ENCODE measurements at regions not wholly inside any gene's neighbourhood (a gene's known extent, or its start where the extent isn't known, plus 50 kb on each side); places are given as distances from the start of the nearest gene placed in this dataset.
A peak's percentile ranks its signal among the peaks of the same experiment; 100 is the strongest.

DNA sequence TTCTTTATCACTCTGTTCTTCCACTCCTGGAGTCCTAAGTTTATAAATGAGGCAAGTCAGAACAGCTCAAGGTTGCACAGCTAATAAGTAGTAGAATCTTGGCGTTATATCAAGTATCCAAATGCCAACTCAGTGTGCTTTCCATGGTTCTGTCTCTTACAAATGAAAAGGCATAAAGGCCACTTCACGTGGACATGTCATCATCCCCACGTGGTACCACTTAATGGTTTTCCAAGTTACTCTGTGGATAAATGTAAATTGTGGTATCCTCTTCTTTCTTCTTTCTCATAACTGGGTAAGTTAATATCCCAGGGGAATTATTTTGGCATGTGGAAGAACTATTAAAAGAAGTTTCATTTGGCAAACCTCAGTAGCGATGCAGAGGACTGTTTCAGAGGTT, 131.5 kb upstream of the L3MBTL4 start:
- ATAC-seq (peak; percentile 44 to 56), DNase-seq (no peak)
- Histone ChIP-seq H3K27me3 (no peaks in the 10 kb centered on the region), H3K9me3 (no peaks in the 10 kb centered on the region), H3K4me3 (no peak overlapping the region), H3K4me1 (no peaks in the 10 kb centered on the region), H3K36me3 (no peaks in the 10 kb centered on the region), H3K27ac (no peak overlapping the region)
- TF ChIP-seq, protein P1, sequence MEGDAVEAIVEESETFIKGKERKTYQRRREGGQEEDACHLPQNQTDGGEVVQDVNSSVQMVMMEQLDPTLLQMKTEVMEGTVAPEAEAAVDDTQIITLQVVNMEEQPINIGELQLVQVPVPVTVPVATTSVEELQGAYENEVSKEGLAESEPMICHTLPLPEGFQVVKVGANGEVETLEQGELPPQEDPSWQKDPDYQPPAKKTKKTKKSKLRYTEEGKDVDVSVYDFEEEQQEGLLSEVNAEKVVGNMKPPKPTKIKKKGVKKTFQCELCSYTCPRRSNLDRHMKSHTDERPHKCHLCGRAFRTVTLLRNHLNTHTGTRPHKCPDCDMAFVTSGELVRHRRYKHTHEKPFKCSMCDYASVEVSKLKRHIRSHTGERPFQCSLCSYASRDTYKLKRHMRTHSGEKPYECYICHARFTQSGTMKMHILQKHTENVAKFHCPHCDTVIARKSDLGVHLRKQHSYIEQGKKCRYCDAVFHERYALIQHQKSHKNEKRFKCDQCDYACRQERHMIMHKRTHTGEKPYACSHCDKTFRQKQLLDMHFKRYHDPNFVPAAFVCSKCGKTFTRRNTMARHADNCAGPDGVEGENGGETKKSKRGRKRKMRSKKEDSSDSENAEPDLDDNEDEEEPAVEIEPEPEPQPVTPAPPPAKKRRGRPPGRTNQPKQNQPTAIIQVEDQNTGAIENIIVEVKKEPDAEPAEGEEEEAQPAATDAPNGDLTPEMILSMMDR (IDR thresholded peaks at IDR 0.05 in 4 of 5, conservative IDR thresholded peaks at IDR 0.05 in 1 of 5): no peak
- TF ChIP-seq POLR2A (IDR thresholded peaks at IDR 0.05): no peak
- intact Hi-C loops (cut with DNase I; ENCODE audit: low total_unique reads): loop anchor here (10.0 kb wide), 1 partner anchor 239 kb away; no protein-coding TSS in a partner anchor
- in situ Hi-C loops (cut with MboI; ENCODE audit: low sequenced_read_pairs in 4 of 4): loop anchor here in 3 of 4 donors (5.0 to 25.0 kb wide), 3 partner anchors 91 to 349 kb away; no protein-coding TSS in a partner anchor

DNA sequence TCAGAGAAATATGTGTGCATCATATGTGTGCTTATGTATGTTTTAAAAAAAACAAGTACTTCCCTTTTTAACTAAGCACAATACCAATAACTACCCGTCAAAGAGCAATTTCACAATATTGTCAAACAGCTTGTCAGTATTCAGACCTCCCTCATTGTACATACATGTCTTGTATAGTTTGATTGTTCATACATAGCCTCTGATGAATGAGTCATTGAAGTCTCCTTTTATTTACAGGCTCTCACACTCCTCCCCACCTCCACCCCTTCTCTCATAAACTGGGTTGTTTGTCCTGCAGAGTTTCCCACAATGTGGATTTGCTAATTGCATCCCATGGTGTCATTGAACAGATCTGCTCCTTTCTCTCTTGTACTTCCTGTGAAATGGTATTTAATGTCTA, 132.8 kb upstream of the L3MBTL4 start:
- H3K27me3 ChIP-seq: no peaks in the 10 kb centered on the region
- DNase-seq (no peak), ATAC-seq (no peak)
- intact Hi-C loops (cut with DNase I; ENCODE audit: low total_unique reads): loop anchor here (10.0 kb wide), 1 partner anchor 237 kb away; no protein-coding TSS in a partner anchor
- TF ChIP-seq POLR2A (IDR thresholded peaks at IDR 0.05): no peak
- TF ChIP-seq, protein P1 (IDR thresholded peaks at IDR 0.05 in 4 of 5, conservative IDR thresholded peaks at IDR 0.05 in 1 of 5): no peak
- no peak overlapping the region for H3K4me3 ChIP-seq
- no peaks in the 10 kb centered on the region for H3K36me3 ChIP-seq
- in situ Hi-C loops (cut with MboI; ENCODE audit: low sequenced_read_pairs in 4 of 4): loop anchor here in 3 of 4 donors (5.0 to 25.0 kb wide), 3 partner anchors 90 to 347 kb away; no protein-coding TSS in a partner anchor
- H3K27ac ChIP-seq: no peak overlapping the region
- H3K9me3 ChIP-seq: no peaks in the 10 kb centered on the region
- H3K4me1 ChIP-seq: no peaks in the 10 kb centered on the region

DNA sequence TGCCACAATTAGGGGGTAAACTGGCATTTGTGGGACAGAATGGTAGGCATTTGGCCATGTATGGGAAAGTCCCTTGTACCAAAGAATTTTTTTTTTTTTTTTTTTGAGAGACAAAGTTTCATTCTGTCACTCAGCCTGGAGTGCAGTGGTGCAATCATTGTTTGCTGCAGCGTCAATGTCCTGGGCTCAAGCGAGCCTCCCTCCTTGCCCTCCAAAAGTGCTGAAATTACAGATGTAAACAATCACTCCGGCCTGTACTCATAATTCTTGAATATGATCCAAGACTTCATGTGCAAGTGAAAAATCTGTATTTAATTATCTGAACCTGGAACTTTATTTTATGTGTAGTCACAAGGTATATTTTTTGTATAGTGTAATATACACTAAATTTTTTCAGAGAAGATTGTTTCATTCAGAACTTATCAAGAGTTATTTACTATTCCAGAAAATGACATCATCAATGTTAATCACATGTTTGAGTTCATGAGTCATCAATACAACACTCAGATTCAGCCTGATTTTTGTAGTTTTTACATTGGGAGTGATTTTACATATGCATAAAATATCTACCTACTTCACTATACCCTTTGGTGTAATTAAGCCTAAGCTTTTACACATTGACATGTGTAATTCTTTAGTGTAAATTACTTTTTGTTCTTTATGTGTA, 138.7 kb upstream of the L3MBTL4 start:
- no peak for DNase-seq
- Histone ChIP-seq H3K9me3 (no peaks in the 10 kb centered on the region), H3K27ac (no peak overlapping the region), H3K4me3 (no peak overlapping the region), H3K36me3 (no peaks in the 10 kb centered on the region), H3K27me3 (no peaks in the 10 kb centered on the region), H3K4me1 (no peaks in the 10 kb centered on the region)
- in situ Hi-C loops (cut with MboI; ENCODE audit: low sequenced_read_pairs in 4 of 4): no loop called here
- TF ChIP-seq POLR2A (IDR thresholded peaks at IDR 0.05): no peak
- TF ChIP-seq, protein P1 (IDR thresholded peaks at IDR 0.05 in 4 of 5, conservative IDR thresholded peaks at IDR 0.05 in 1 of 5): no peak
- no peak for ATAC-seq
- intact Hi-C loops (cut with DNase I; ENCODE audit: low total_unique reads): no loop called here

DNA sequence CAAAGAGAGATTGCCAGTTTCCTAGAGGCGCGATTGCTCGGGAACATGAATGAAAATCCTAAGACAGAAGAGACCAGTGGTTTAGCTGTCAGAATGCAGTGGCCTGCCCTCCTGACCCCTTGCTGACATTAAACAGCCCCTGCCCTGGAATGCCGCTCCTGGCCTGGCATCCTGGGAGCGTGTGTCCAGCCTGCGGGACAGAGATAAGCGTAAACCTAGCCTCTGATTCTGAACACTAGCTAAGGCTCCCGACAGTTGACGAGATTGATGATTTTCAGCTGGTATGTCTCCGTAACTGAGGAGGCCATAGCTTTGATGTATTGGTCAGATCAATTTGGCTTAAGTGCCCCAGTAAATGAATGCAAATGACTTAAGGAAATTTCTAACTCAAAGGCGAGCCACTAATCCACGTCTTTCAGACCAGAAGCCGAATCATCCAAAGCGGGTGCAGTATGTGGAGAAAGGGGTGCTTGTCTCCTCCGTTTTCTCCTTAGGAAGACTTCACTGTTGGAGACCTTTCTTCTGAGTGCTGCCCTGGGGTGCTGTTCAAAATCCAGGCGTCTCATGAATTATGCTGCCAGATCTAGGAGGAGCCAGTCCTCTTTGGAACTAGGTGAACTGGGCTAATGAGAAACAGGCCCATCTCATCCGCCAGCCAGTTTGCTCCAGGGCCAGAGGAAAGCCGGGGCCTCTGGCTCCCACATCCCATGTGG, 142.5 kb upstream of the L3MBTL4 start:
- in situ Hi-C loops (cut with MboI; ENCODE audit: low sequenced_read_pairs in 4 of 4) (no loop called here), intact Hi-C loops (cut with DNase I; ENCODE audit: low total_unique reads) (no loop called here)
- Histone ChIP-seq H3K27ac (no peak overlapping the region), H3K27me3 (no peaks in the 10 kb centered on the region), H3K36me3 (no peaks in the 10 kb centered on the region), H3K4me1 (no peaks in the 10 kb centered on the region), H3K4me3 (no peak overlapping the region), H3K9me3 (no peaks in the 10 kb centered on the region)
- TF ChIP-seq POLR2A (IDR thresholded peaks at IDR 0.05): no peak
- TF ChIP-seq, protein P1 (IDR thresholded peaks at IDR 0.05 in 4 of 5, conservative IDR thresholded peaks at IDR 0.05 in 1 of 5): no peak
- ATAC-seq (no peak), DNase-seq (peak in 1 of 2 donors; percentile 16)

All from gastrocnemius medialis (tissue), 4 donors.